Loucy (cell line): ENCODE measurements at regions not wholly inside any gene's neighbourhood (a gene's known extent, or its start where the extent isn't known, plus 50 kb on each side); places are given as distances from the start of the nearest gene placed in this dataset.

Experiments used
- CTCF ChIP-seq: fragments of 200-600 bp; sonication (generic); conservative IDR thresholded peaks from 2 replicates; pipeline ENCODE4 v1.5.1; 2014; ENCODE audit warnings: mild to moderate bottlenecking, antibody characterized with exemption, low read length
- EZH2phosphoT487 ChIP-seq: fragments of 200-600 bp; IDR thresholded peaks from 2 replicates; pipeline ENCODE4 v1.6.1; 2018; ENCODE audit warnings: antibody characterized with exemption, mild to moderate bottlenecking, moderate library complexity, borderline replicate concordance

- no peak for TF ChIP-seq CTCF
- no peak for TF ChIP-seq EZH2phosphoT487
Measured at GRCh38 chr4:124243671-124244366, 468.7 kb downstream of the ANKRD50 start.
